Astrocyte (in vitro differentiated cells and primary cell): ENCODE measurements at regions not wholly inside any gene's neighbourhood (a gene's known extent, or its start where the extent isn't known, plus 50 kb on each side); places are given as distances from the start of the nearest gene placed in this dataset.

Experiments used
- EZH2 ChIP-seq: IDR thresholded peaks from 2 replicates; pipeline ENCODE4 v1.6.1; 2012; ENCODE audit warnings: mild to moderate bottlenecking, low read length, inconsistent platforms; ENCODE audit not compliant: insufficient read depth
- TF ChIP-seq, protein P1 (sequence below): IDR thresholded peaks from 2 replicates; pipeline ENCODE4 v1.5.1; 2011; ENCODE audit warnings: low read depth, mild to moderate bottlenecking, inconsistent platforms, low read length, moderate library complexity; ENCODE audit not compliant: insufficient read depth

DNA sequence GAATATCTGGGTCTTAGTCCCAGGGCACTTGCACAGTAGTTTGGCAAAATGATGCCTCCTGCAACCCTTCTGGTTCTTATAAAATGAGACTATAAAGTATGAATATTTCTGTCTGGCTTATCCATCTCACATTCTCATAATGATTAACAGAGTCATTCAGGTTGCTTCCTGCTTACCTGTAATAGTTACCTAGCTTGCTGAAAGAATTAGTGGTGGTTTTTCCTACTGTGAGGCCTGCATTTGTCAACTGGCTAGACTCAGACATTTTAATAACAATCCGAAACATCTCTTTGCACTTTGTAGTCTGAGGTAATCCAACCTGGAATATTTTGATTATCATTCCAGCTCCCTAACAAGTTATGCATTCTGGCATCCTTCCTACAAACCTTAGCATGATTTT, 75.6 kb upstream of the POU1F1 start:
- TF ChIP-seq, protein P1, sequence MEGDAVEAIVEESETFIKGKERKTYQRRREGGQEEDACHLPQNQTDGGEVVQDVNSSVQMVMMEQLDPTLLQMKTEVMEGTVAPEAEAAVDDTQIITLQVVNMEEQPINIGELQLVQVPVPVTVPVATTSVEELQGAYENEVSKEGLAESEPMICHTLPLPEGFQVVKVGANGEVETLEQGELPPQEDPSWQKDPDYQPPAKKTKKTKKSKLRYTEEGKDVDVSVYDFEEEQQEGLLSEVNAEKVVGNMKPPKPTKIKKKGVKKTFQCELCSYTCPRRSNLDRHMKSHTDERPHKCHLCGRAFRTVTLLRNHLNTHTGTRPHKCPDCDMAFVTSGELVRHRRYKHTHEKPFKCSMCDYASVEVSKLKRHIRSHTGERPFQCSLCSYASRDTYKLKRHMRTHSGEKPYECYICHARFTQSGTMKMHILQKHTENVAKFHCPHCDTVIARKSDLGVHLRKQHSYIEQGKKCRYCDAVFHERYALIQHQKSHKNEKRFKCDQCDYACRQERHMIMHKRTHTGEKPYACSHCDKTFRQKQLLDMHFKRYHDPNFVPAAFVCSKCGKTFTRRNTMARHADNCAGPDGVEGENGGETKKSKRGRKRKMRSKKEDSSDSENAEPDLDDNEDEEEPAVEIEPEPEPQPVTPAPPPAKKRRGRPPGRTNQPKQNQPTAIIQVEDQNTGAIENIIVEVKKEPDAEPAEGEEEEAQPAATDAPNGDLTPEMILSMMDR: no peak
- no peak for TF ChIP-seq EZH2
